Thyroid gland (tissue), 4 donors: ENCODE measurements at regions not wholly inside any gene's neighbourhood (a gene's known extent, or its start where the extent isn't known, plus 50 kb on each side); places are given as distances from the start of the nearest gene placed in this dataset.

Experiments
- POLR2A ChIP-seq, 2 donors: fragments of 450-650 bp; IDR thresholded peaks; one replicate each; pipeline ENCODE4 v1.6.1; 2017; ENCODE audit warnings: antibody characterized with exemption in 2 of 2, mild to moderate bottlenecking in 2 of 2, moderate library complexity in 1 of 2
- TF ChIP-seq, protein P1 (sequence below), 6 experiments: fragments of 200-600 bp in 3 of 6; fragments of 450-650 bp in 3 of 6; sonication (generic) in 3 of 6; IDR thresholded peaks; one replicate each; pipeline ENCODE4 v1.5.1; 2016 to 2019; ENCODE audit warnings: antibody characterized with exemption in 6 of 6, mild to moderate bottlenecking in 2 of 6, inconsistent platforms in 1 of 6, moderate library complexity in 1 of 6

DNA sequence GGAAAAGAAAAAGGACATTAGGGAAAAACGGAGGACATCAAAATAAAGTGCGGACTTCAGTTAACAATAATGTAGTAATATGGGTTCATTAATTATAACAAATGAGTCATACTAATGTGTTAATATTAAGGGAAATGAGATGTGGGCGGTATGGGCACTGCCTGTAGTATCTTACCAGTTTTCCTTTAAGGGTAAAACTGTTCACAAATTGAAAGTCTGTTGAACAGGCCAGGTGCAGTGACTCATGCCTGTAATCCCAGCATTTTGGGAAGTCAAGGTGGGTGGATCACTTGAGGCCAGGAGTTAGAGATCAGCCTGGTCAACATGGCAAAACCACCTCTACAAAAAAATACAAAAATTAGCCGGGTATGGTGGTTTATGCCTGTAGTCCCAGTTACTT lies 56.8 kb upstream of the PMAIP1 start:
- TF ChIP-seq, protein P1, sequence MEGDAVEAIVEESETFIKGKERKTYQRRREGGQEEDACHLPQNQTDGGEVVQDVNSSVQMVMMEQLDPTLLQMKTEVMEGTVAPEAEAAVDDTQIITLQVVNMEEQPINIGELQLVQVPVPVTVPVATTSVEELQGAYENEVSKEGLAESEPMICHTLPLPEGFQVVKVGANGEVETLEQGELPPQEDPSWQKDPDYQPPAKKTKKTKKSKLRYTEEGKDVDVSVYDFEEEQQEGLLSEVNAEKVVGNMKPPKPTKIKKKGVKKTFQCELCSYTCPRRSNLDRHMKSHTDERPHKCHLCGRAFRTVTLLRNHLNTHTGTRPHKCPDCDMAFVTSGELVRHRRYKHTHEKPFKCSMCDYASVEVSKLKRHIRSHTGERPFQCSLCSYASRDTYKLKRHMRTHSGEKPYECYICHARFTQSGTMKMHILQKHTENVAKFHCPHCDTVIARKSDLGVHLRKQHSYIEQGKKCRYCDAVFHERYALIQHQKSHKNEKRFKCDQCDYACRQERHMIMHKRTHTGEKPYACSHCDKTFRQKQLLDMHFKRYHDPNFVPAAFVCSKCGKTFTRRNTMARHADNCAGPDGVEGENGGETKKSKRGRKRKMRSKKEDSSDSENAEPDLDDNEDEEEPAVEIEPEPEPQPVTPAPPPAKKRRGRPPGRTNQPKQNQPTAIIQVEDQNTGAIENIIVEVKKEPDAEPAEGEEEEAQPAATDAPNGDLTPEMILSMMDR (IDR thresholded peaks at IDR 0.05): no peak
- no peak for TF ChIP-seq POLR2A (IDR thresholded peaks at IDR 0.05)
